ENCODE measurements at regions not wholly inside any gene's neighbourhood (a gene's known extent, or its start where the extent isn't known, plus 50 kb on each side); places are given as distances from the start of the nearest gene placed in this dataset.

- TF ChIP-seq TAF1 (IDR thresholded peaks at IDR 0.05; ENCODE audit: borderline replicate concordance, insufficient read depth, low read length) (peak; percentile 46; the same call in 1 of the 2 replicates), POLR2AphosphoS5 (IDR thresholded peaks at IDR 0.05; ENCODE audit: low read depth, low read length) (no peak), REST (IDR thresholded peaks at IDR 0.05; ENCODE audit: insufficient read depth in 1 of 2, low read depth in 2 of 2, low read length in 2 of 2) (no peak), SIN3A (IDR thresholded peaks at IDR 0.05; ENCODE audit: borderline replicate concordance, insufficient read depth, low read length) (0 out of 2 replicates have a peak, but pooled peaks have one; percentile 40), FOXP2 (optimal IDR thresholded peaks at IDR 0.05; ENCODE audit: borderline replicate concordance, extremely low read depth, extremely low read length, insufficient read depth) (peak; percentile 13)
These were observed 140.9 kb downstream of the ZNF608 start for GRCh38 chr5:124605541-124605940.

GRCh38 chr5:124604419-124604818 lies 142.0 kb downstream of the ZNF608 start:
- TF ChIP-seq REST (IDR thresholded peaks at IDR 0.05; ENCODE audit: insufficient read depth in 1 of 2, low read depth in 2 of 2, low read length in 2 of 2): peak; percentile 30 to 71; a peak in 2 of 4 replicates
- no peak for TF ChIP-seq POLR2AphosphoS5 (IDR thresholded peaks at IDR 0.05; ENCODE audit: low read depth, low read length)
- no peak for TF ChIP-seq FOXP2 (optimal IDR thresholded peaks at IDR 0.05; ENCODE audit: borderline replicate concordance, extremely low read depth, extremely low read length, insufficient read depth)
- no peak for TF ChIP-seq TAF1 (IDR thresholded peaks at IDR 0.05; ENCODE audit: borderline replicate concordance, insufficient read depth, low read length)
- no peak for TF ChIP-seq SIN3A (IDR thresholded peaks at IDR 0.05; ENCODE audit: borderline replicate concordance, insufficient read depth, low read length)

- no peak for TF ChIP-seq REST (IDR thresholded peaks at IDR 0.05; ENCODE audit: insufficient read depth in 1 of 2, low read depth in 2 of 2, low read length in 2 of 2)
- no peak for TF ChIP-seq TAF1 (IDR thresholded peaks at IDR 0.05; ENCODE audit: borderline replicate concordance, insufficient read depth, low read length)
- TF ChIP-seq SIN3A (IDR thresholded peaks at IDR 0.05; ENCODE audit: borderline replicate concordance, insufficient read depth, low read length): no peak
- TF ChIP-seq FOXP2 (optimal IDR thresholded peaks at IDR 0.05; ENCODE audit: borderline replicate concordance, extremely low read depth, extremely low read length, insufficient read depth): no peak
- no peak for TF ChIP-seq POLR2AphosphoS5 (IDR thresholded peaks at IDR 0.05; ENCODE audit: low read depth, low read length)
These were observed 143.4 kb downstream of the ZNF608 start for GRCh38 chr5:124602925-124603650.

DNA sequence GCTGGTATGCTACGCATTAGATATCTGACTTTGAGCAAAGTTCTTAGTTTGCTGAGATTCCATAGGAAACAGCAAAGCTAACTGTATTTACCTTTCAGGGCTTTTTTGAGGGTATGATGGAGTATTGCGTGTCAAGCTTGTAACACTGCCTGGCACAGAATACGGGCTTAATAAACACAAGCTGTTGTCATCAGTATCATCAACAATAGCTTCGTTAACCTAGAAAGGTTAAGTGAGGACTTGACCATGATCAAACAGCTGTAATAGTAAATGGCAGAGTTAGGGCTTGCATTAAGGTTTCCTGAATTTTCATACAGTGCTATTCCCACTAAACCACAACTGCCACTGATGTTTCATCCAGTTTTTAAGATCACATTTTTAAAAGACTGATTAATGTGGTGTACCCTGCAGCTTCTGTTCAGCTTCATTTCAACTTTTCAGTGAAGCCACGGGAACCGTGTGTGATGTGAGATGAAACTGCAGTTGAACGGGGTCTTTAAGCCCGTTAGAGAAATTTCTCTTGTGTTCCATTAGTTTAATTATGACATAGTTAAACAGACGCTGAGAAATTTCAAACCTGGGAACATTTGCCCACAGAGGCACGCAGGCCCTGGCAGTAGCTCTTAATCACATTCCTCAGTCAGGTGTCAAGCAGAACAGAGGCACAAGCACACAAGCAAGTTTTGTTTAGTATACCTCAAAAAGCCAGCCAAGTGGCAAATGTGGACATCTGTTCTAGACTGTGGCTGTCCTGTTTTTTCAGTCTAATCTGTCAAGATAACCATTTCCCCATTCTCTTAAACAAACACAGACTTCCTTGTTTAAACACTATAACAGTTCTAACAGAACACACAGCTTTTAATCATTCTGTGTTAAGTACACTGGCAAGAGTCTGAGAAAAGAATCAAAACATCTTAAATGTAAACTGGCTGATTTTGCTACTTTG lies 147.1 kb downstream of the ZNF608 start:
- peak; percentile 55; the same call in 1 of the 2 replicates for TF ChIP-seq SIN3A (IDR thresholded peaks at IDR 0.05; ENCODE audit: borderline replicate concordance, insufficient read depth, low read length)
- no peak for TF ChIP-seq POLR2AphosphoS5 (IDR thresholded peaks at IDR 0.05; ENCODE audit: low read depth, low read length)
- TF ChIP-seq REST (IDR thresholded peaks at IDR 0.05; ENCODE audit: insufficient read depth in 1 of 2, low read depth in 2 of 2, low read length in 2 of 2): no peak
- no peak for TF ChIP-seq FOXP2 (optimal IDR thresholded peaks at IDR 0.05; ENCODE audit: borderline replicate concordance, extremely low read depth, extremely low read length, insufficient read depth)
- no peak for TF ChIP-seq TAF1 (IDR thresholded peaks at IDR 0.05; ENCODE audit: borderline replicate concordance, insufficient read depth, low read length)
